ENCODE measurements at regions not wholly inside any gene's neighbourhood (a gene's known extent, or its start where the extent isn't known, plus 50 kb on each side); places are given as distances from the start of the nearest gene placed in this dataset.

DNA sequence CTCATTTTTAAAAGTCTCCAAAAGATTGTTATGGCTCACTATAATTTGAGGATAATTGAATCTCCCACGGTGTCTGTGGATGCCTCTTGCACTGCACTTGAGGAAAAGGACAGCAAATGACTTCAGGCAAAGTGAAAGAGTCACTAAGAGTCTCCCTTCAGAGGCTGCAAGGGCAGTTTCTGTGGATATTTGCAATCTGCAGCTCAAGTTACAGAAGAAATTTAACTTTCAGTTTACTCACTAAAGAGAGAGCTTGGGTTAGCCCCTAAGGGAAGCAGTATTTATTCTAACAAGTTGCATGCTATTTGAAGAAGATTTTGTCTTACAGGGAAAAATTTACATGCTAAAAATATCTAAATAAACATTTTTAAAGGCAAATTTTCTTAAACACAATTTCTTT, 912.0 kb upstream of the TENM3 start:
- TF ChIP-seq, protein P1, sequence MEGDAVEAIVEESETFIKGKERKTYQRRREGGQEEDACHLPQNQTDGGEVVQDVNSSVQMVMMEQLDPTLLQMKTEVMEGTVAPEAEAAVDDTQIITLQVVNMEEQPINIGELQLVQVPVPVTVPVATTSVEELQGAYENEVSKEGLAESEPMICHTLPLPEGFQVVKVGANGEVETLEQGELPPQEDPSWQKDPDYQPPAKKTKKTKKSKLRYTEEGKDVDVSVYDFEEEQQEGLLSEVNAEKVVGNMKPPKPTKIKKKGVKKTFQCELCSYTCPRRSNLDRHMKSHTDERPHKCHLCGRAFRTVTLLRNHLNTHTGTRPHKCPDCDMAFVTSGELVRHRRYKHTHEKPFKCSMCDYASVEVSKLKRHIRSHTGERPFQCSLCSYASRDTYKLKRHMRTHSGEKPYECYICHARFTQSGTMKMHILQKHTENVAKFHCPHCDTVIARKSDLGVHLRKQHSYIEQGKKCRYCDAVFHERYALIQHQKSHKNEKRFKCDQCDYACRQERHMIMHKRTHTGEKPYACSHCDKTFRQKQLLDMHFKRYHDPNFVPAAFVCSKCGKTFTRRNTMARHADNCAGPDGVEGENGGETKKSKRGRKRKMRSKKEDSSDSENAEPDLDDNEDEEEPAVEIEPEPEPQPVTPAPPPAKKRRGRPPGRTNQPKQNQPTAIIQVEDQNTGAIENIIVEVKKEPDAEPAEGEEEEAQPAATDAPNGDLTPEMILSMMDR (conservative IDR thresholded peaks at IDR 0.05; ENCODE audit: low read depth, low read length), result no peak
- no peak for TF ChIP-seq EZH2 (IDR thresholded peaks at IDR 0.05; ENCODE audit: borderline replicate concordance, low read depth, low read length, poor library complexity, severe bottlenecking)
